ENCODE measurements at regions not wholly inside any gene's neighbourhood (a gene's known extent, or its start where the extent isn't known, plus 50 kb on each side); places are given as distances from the start of the nearest gene placed in this dataset.

DNA sequence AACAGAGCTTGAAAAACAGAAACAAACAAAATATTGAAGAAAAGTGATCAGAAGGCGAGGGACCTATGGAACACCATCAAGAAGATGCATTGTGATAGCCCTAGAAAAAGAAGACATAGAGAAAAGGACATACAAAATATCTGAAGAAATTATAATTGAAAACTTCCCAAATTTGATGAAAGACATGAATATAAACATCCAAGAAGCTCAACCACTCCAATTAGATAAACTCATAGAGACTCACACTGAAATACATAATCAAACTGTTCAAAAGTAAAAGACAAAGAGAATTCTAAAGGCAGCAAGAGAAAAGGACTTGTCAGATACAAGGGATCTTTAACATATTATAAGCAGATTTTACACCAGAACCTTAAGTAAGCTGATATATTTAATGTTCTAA, 869.8 kb downstream of the PCDH18 start:
- DNase-seq (ENCODE audit: low spot score), result no peak

DNA sequence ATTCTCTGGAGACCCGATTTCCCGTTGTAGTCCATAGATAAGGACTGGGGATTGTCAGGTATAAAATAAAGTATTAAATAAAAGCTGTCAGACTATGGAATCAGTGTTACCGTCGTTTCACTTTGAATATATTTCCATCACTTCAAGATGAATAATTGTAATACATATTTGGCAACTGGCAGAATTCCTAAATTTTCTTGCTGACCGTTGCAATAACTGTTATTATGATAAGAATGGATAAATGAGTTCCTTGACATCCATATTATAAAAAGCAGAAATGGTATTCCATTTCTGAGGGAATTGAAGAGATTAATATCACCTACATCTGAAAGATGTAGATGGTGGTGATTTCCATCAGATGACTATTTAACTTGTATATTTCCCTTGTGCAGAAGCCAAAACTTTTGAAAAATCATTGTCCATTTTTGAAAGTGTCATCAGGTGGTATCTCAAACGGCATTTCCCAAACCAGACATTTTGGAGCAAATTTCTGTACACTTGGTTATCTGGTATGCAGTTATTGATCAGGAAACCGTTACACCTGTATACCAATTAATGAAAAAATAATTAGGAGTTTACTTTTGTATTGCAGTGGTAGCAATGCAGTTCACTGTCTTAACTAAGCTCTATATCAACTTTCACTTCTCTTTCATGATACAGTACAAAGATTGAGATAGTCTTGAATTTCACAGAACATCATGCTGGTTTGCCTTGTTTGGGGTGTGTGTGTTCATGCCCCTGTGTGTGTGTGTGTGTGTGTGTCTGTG, 878.5 kb downstream of the PCDH18 start:
- DNase-seq (ENCODE audit: low spot score), result no peak

DNA sequence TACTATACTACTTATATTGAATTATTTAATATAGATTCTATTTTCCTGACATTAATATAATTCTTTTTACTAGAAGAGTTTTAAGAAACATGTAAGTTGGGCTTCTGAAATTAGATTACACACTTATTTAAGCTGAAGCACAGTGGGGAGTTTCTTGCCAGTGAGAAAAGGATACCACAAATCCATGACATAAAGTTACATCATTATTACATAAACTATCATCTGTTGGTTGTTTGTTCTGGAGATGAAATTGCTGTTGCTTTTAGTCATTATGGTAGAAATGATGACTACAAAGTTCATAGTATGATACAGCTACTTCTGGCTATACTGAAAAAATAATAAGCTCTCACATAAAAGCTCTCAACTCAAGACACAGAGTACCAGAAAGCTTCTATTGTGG, 880.4 kb downstream of the PCDH18 start:
- DNase-seq (ENCODE audit: low spot score), result peak; percentile 1

DNA sequence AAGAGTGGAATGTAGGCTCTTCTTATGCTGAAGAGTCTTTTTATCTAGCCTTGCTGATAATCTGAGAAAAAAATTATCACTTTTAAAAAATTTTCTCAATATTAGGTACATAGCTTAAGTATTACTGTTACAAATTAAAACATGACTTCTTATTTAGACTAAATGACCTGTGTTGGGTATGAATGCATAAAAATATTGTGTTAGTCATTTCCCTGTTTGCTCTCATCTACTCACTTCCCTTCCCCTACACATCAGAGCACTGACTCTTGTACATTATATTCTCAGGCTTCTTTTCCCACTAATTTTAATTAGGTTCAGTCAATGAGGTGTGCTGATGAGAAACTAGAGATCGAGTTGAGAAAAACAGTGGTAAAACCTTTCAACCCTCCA, 881.0 kb downstream of the PCDH18 start:
- peak; percentile 52 for DNase-seq (ENCODE audit: low spot score)

DNA sequence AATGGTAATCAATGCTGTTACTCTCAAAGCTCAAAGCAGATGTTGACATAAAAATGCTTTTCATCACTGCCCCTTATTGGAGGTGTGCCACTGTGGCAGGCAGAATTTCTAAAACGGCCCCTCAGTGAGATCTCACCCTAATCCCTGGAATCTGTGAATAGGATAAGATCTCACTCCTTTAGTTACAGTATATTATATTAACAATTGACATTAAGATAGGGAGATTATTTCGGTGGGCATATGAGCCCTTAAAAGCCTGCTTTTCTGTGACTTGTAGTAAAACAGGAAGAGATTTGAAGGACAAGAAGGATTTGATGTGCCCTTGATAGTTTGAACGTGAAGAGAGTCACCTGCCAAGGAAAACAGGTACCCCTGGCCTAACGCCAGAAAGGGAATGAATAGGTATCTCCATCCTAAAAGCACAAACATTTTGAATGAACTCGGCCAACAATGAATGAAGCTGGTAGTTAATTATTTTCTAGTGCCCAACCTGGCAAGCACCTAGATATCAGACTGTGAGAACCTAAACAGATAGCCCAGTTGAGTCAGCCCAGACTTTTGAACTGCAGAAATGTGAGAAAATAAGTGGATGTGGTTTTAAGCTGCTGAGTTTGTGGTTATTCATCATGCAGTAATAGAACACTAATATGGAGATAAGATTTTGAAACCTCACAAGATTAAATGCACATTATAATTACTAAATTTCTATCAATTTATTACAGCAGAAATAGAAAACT, 881.6 kb downstream of the PCDH18 start:
- peak; percentile 94 for DNase-seq (ENCODE audit: low spot score)

DNA sequence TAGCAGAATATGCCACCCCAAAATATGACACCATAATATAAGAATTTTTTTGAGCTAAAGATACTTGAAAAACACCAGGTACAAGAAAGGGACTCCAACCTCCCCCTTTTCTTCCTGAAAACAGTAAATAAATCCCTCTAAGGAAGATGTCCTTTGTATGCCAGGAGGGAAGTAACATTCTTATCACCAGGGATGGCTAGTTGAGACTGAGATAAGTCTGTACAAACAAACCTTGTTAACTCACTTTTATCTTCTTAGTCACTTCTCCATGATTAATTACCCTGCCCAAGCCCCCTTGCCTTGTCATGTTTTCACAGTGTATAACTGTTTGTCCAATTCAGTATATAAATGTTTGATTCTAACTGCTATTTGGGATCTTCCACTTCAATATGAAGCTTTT, 888.0 kb downstream of the PCDH18 start:
- DNase-seq (ENCODE audit: low spot score), result no peak

DNA sequence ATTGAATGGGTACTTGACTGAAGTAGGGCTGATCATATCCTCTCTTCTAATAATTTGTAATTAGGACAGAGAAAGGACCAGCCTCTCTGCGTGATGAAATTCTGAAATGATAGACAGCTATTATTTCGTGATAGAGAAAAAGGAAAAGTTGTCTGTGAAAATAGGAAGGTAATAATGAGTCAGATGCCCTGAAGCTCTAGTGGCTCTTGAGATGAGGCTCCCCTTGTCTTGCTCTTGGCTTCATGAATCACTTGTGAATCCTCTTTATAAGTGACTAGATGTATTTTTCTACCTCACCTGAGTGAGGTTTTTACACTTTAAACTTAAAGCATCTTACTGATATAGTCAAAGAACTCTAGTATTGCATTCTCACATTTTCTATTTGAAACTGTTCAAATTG, 888.9 kb downstream of the PCDH18 start:
- DNase-seq (ENCODE audit: low spot score), result peak; percentile 51

DNA sequence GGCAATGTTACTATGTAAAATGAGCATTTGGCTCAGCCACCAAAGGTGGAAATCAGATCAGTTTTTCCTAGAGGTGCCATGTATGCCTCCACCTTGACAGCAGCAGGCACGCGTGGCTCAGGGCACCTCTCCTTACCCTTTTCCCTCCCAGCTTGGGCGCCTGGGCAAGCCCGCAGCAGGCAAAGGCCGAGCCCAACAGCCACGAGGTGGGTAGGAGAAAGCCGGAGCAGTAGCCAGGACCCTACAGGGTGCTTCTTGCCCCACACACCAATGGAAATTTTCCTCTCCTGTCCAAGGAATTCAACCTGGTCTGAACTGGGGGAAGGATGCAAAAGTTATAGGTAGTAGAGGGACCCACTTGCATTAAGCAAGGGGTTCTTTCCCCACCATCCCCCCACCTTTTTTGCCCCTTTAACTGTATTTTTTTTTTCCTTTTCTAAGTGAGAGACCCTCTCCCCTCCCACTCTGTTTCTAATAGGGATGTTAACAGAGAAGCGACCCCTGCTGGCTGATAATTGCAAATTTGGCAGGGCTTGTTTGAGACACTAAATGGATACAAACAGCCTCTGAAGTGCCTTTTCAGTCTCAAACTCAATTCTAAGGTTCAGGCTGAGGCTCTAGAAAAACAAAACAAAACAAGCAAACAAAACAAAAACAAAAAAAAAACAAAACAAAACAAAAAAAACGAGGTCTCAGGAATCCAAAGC, 895.1 kb downstream of the PCDH18 start:
- DNase-seq (ENCODE audit: low spot score), result peak; percentile 3

DNA sequence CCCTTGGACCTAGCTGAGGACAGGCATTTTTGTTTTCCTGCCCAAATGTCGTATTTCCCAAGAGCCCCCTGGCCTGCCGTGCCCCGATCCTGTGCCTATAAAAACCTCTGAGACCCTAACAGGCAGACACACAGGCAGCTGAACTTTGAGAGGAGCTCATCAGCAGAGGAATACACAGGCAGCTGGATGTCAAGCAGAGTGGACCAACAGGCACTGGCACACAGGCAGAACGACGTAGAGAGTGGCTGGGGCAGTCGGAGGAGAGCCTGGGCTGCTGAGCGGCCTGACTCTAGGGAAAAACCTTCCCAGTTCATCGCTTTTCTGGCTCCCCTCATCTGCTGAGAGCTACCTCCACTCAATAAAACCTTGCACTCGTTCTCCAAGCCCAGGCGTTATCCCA, 896.1 kb downstream of the PCDH18 start:
- no peak for DNase-seq (ENCODE audit: low spot score)

DNA sequence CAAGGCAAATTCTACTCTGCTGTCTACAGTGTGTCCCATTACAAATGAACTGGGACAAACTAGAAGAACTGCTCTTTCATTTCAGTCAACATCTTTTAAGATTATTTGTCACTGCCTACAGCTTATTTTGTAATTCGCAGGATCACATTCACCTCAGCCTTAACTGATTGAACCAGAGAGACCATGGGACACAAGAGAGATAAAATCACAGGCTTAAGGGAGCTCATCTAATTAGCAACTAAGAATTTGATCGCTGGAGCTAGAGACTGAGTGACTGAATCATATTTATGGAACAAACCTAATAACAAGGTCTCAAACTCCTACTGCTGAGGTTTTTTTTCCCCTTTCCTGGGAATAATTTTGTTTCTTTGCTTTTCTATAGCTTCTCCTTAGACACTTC, 898.2 kb downstream of the PCDH18 start:
- no peak for DNase-seq (ENCODE audit: low spot score)

DNA sequence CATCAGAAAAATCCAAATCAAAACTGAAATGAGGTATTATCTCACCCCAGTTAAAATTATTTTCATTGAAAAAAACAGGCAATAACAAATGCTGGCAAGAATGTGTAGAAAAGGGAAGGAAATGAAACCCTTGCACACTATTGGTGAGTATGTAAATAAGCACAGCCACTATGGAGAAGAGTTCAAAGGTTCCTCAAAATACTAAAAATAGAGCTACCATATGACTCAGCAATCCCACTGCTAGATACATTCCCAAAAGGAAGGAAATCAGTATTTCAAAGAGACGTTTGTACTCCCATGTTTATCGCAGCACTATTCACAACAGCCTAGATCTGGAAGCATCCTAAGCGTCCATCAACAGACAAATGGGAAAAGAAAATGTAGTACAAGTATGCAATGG, 932.4 kb downstream of the PCDH18 start:
- DNase-seq (ENCODE audit: low spot score), result no peak

DNA sequence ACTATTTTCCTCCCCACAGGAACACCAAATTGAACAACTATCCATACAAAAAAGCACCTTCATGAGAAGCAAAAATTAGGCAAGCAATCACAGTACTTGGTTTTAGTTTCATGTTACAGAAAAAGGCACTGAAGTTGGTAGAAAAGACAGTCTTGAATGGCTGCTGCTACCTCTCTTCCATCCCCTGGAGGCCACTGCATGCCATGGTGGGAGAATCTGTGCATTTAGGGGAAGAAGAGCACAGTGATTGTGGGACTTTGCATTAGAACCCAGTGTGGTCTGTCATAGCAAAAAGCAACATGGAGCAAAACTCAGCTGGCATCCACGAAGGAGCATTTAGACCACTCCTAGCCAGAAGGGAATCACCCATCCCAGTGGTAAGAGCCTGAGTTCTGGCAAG, 941.9 kb downstream of the PCDH18 start:
- DNase-seq (ENCODE audit: low spot score), result no peak

DNA sequence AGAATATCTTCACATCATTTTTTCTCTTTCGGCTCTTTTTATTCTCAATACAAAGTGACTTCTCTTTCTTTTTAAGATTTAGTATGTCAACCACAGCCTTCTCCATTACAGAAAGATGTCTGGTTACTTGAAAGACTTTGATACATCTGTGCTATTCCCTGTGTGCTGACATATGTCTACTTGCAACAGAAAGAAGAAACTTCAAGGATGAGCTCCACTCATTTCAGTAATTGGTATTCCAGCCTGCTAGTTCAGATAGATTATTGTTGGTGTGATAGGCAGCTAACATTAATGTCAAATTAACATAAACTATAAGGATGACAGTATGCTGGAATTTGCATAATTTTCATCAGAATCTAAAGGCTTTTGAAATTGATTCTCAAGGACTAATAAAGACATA, 948.7 kb downstream of the PCDH18 start:
- DNase-seq (ENCODE audit: low spot score), result no peak

DNA sequence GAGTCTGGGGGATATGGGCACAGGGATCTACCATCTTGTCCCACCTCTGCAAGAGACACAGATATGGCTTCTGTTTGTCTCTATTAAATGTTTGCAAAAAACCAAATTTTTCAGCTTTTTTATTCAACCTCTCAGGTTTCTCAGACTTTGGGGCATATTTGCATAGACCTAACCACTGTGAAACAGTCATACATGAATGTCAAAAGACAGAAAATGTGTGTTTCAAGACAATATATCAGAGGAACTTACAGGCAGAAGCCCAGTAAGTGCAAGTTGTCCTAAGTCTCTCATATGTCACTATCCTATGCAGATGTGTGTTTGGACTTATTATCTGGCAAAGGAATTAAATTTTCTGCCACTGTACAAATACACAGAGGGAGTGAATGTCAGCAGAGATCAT, 951.2 kb downstream of the PCDH18 start:
- DNase-seq (ENCODE audit: low spot score), result no peak

DNA sequence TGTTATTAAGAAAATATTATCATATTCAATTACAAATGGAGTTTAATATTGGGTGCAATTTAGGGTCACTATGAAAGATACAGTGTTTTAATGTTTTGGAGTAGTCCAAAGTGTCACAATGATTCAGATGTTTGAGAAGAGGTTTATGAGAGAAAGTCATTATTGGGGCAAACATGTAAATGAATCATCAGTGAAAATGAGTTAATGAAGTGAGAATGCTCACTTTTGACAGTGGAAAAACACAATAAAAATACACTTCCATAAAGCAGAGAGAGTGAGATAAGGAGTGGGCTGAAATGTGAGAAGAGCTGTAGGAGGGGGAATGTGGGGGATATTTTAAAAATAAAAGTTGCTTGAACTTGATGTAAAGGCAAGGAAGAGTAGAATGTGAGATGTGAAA, 957.1 kb downstream of the PCDH18 start:
- DNase-seq (ENCODE audit: low spot score), result no peak

DNA sequence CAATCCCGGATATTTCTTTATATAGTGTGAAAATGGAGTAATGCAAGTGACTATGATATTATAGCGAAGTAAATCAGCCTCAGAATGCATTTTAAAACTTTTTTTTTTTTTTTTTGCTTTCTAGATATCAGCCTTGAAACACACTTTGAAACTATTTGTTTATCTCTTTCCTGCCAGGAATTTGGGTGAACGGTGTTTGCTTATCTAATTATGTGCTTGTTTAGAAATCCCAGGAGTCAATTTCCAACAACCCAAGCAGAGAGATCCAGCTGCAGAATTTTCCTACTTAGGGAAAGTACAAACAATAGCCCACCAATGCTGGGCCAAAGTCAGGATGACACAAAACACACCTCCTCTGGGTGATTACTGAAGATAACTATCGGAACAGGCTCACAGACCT, 958.8 kb downstream of the PCDH18 start:
- no peak for DNase-seq (ENCODE audit: low spot score)

DNA sequence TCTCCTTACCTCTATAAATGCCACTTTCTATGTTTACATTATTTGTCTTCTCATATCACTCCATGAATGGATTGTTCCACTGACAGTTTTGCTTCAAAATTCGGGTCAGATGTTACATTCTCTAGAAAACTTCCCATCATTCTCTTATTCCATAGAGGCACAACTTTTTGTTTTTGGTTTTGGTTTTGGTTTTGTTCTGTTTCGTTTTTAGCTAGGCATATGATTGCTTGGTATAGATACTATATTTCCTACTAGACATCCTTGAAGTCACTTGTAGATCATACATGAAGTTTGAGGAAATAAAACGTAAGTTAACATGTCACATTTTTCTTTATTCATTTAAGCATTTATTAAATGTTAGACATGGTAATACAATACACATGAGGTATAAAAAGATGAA, 961.0 kb downstream of the PCDH18 start:
- no peak for DNase-seq (ENCODE audit: low spot score)

DNA sequence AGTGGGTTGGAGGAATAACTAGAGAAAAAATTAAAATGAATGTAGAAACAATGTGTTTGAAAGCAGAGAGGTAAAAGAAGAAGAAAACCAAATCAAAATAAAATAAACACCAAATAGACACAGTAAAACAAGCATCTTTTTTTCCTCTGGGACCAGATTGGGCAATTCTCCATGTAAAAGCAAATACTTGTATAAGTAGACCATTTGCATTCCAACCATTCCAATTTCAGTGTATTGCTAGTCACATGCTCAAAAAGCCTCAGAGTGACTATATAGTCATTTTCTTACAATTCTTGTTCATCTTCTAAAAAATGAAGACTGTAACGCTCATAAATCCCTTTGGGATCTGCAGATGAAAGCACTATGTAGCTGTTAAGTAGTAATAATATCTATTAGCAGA, 969.5 kb downstream of the PCDH18 start:
- peak; percentile 2 for DNase-seq (ENCODE audit: low spot score)

DNA sequence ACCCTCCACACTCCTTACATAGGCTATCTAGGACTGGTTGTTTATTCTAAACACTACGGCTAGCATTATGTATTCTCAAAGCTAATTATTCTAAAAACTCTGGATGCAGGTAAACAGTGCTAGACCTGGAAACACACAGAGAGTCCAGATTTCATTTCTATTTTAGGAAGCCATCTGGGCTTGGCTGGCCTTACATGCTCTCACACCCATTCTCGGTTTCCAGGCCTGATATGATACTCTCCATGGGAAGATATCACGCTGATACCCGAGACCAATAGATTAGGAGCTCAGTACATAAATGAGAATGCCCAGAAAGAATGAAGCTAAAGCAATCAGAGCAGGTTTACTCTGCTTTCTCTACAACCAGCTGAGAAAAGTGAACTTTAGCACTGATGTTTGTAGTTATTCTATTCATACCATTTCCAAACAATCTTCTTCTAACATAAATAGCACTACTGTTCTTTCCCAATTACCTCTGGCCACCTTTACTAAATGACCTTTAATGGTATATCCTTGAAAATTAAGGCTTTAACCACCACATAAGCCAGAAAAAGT, 973.3 kb downstream of the PCDH18 start:
- no peak for DNase-seq (ENCODE audit: low spot score)

DNA sequence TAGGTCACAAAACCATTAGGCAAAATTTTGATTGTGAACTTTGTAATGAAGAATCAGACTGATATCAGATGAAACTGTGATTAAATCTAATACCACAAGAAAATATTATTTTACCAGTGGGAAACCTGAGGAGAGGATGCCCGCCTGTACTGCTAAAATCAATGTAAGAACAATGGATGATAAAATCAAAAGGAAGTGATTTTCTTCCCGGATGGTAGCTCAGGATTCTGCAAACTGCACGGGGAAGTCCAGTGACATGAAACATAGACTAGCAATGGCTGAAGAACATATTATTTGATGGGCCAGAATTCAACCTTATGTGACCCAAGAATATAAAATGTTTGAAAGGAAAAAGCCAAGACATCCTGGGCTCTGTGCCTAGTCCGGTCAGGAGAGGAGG, 974.9 kb downstream of the PCDH18 start:
- no peak for DNase-seq (ENCODE audit: low spot score)

DNA sequence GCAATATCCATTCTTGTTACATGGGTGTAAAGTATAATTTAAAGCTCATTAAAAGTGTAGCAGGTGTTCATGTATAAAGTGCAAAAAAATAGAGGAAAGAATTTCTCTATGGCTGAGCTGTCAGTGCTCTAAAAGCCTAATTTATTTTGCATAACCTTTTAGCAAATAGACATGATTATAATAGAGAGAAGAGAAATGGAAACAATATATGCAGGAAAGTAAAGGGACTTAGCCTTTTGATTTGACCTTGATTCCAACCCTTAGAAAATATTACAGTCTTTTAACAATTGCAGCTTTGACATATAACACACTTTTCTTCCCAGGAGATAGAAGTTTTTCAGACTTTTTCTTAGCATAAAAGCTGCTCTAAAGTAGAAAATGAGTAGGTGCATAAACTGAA, 978.3 kb downstream of the PCDH18 start:
- DNase-seq (ENCODE audit: low spot score), result no peak

DNA sequence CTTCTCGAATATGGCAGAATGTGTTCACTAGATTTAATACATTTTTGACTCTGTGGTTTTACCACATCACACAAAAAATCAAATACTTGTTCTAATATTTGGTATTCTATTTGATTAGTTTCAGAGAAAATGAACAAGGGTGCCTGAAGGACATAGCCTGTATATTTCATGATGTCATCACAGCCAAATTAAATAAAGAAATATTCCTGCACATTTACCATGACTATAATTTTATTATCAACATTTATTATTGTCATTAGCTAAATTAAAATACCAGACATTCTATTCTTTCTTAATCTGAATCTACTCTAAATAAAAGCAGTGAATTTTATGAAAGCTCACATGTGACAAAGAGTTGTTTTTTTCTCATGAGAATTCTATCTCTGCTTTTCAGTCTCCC, 980.5 kb downstream of the PCDH18 start:
- no peak for DNase-seq (ENCODE audit: low spot score)

DNA sequence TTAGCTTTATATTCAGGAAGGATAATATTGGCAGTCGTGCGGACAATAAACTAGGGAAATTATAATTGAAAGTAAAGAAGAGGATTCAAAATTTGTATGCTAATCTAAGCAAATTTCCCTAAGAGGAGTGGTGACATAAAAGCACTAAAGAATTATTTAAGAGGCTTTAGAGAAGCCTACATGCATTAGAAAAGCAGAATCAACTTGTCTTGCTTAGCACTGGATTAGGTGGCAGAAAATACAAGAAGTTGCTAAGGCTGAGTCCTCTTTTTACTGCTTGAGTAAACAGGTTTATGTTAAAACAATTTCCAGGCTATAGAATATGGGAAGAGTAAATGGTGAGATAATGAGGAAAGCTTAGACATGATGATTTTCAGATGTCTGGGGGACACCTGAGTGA, 991.5 kb downstream of the PCDH18 start:
- no peak for DNase-seq (ENCODE audit: low spot score)
